Lower leg skin (tissue), 4 donors: ENCODE measurements at regions not wholly inside any gene's neighbourhood (a gene's known extent, or its start where the extent isn't known, plus 50 kb on each side); places are given as distances from the start of the nearest gene placed in this dataset.

Experiments
- DNase-seq, 2 donors: peaks; one replicate each; pipeline ENCODE4 v3.0.0-alpha.2; 2019; ENCODE audit warnings: low spot score in 2 of 2
- H3K4me3 ChIP-seq: fragments of 200-600 bp; sonication (generic); 2 replicates; pipeline ENCODE4 v1.5.1; 2017; ENCODE audit warnings: mild to moderate bottlenecking, low read depth; ENCODE audit not compliant: poor library complexity, severe bottlenecking
- CTCF ChIP-seq, 3 donors: fragments of 450-650 bp; IDR thresholded peaks; one replicate each; pipeline ENCODE4 v1.5.1; 2016; ENCODE audit warnings: antibody characterized with exemption in 3 of 3, mild to moderate bottlenecking in 3 of 3, moderate library complexity in 2 of 3
- POLR2A ChIP-seq, 2 donors: fragments of 450-650 bp; IDR thresholded peaks; one replicate each; pipeline ENCODE4 v1.6.1; 2016 to 2017; ENCODE audit warnings: antibody characterized with exemption in 2 of 2, mild to moderate bottlenecking in 1 of 2, moderate library complexity in 1 of 2
- WGBS, 2 donors: methylation state at CpG; one replicate each; pipeline ENCODE4 v1.1.5; 2018; 5-methylcytosine and 5-hydroxymethylcytosine counted together
- intact Hi-C: fragments of 100-400 bp; cut with DNase I; formaldehyde crosslinking; loops from one replicate; pipeline ENCODE4 v1.15.0; 2023; ENCODE audit warnings: low total_unique reads

GRCh38 chr4:184528051-184528450 lies 53.7 kb upstream of the IRF2 start:
- H3K4me3 ChIP-seq = no peak overlapping the region
- TF ChIP-seq POLR2A (IDR thresholded peaks at IDR 0.05) (no peak), CTCF (IDR thresholded peaks at IDR 0.05) (no peak)
- intact Hi-C loops = no loop called here
- 61 to 64% methylated on average over 5 of the region's 5 CpGs for WGBS, 2 donors
- DNase-seq = no peak

DNA sequence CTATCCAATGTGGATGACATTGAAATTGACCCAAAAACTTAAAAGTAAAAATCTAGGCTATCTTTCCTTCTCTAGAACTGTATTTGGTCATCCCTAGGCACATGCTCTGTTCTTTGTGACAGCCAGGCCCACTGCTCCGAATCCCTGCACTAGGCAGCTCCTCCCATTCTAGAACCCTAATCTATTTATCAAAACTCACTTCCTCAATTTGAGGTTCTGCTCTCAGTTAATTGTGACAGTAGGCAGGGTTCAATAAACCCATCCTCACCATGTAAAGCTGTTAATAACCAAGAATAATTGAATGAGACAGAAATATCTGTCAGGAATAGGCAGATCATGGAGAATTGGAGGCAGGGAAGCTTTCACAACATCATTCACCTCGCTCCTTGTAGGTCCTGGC lies 51.9 kb upstream of the IRF2 start:
- DNase-seq = no peak
- no peak for TF ChIP-seq CTCF (IDR thresholded peaks at IDR 0.05)
- TF ChIP-seq POLR2A (IDR thresholded peaks at IDR 0.05) = no peak
- H3K4me3 ChIP-seq = no peak overlapping the region
- intact Hi-C loops = no loop called here
- 86 to 90% methylated on average over 2 of the region's 2 CpGs for WGBS, 2 donors
